ENCODE measurements at regions not wholly inside any gene's neighbourhood (a gene's known extent, or its start where the extent isn't known, plus 50 kb on each side); places are given as distances from the start of the nearest gene placed in this dataset.

GRCh38 chr9:90727488-90727887 lies 74.1 kb upstream of the SYK start:
- no peaks in the 10 kb centered on the region for H3K9me3 ChIP-seq
- H3K4me1 ChIP-seq (ENCODE audit: insufficient read depth), result no peaks in the 10 kb centered on the region
- no peak for DNase-seq
- TF ChIP-seq EP300 (IDR thresholded peaks at IDR 0.05) (no peak), POLR2A (IDR thresholded peaks at IDR 0.05) (no peak), CTCF (IDR thresholded peaks at IDR 0.05) (no peak)
- intact Hi-C loops (cut with DNase I), result no loop called here
- no peaks in the 10 kb centered on the region for H3K36me3 ChIP-seq
- no peak overlapping the region for H3K27ac ChIP-seq
- 65 to 75% (median 71%) methylated on average over 6 of the region's 6 CpGs for WGBS, 3 donors
- H3K27me3 ChIP-seq, result no peaks in the 10 kb centered on the region
- H3K4me3 ChIP-seq, result no peak overlapping the region

GRCh38 chr9:90726215-90726614 lies 75.4 kb upstream of the SYK start:
- DNase-seq, result no peak
- no peak for TF ChIP-seq EP300 (IDR thresholded peaks at IDR 0.05)
- TF ChIP-seq CTCF (IDR thresholded peaks at IDR 0.05), result no peak
- TF ChIP-seq POLR2A (IDR thresholded peaks at IDR 0.05), result no peak
- no peaks in the 10 kb centered on the region for H3K9me3 ChIP-seq
- H3K4me3 ChIP-seq, result no peak overlapping the region
- H3K36me3 ChIP-seq, result no peaks in the 10 kb centered on the region
- H3K27me3 ChIP-seq, result no peaks in the 10 kb centered on the region
- WGBS, 3 donors, result 81 to 85% (median 84%) methylated on average over 5 of the region's 5 CpGs
- intact Hi-C loops (cut with DNase I), result no loop called here
- H3K27ac ChIP-seq, result no peak overlapping the region
- H3K4me1 ChIP-seq (ENCODE audit: insufficient read depth), result no peaks in the 10 kb centered on the region

GRCh38 chr9:90724880-90725279 lies 76.7 kb upstream of the SYK start:
- no peak overlapping the region for H3K4me3 ChIP-seq
- no peaks in the 10 kb centered on the region for H3K36me3 ChIP-seq
- no peaks in the 10 kb centered on the region for H3K27me3 ChIP-seq
- WGBS, 3 donors, result 83 to 88% (median 87%) methylated on average over 7 of the region's 7 CpGs
- H3K27ac ChIP-seq, result no peak overlapping the region
- H3K9me3 ChIP-seq, result no peaks in the 10 kb centered on the region
- DNase-seq, result no peak
- TF ChIP-seq EP300 (IDR thresholded peaks at IDR 0.05) (no peak), POLR2A (IDR thresholded peaks at IDR 0.05) (no peak), CTCF (IDR thresholded peaks at IDR 0.05) (no peak)
- intact Hi-C loops (cut with DNase I), result no loop called here
- no peaks in the 10 kb centered on the region for H3K4me1 ChIP-seq (ENCODE audit: insufficient read depth)

GRCh38 chr9:90724112-90724511 lies 77.5 kb upstream of the SYK start:
- TF ChIP-seq POLR2A (IDR thresholded peaks at IDR 0.05), result no peak
- no peak for TF ChIP-seq EP300 (IDR thresholded peaks at IDR 0.05)
- intact Hi-C loops (cut with DNase I), result no loop called here
- no peaks in the 10 kb centered on the region for H3K27me3 ChIP-seq
- H3K4me1 ChIP-seq (ENCODE audit: insufficient read depth), result no peaks in the 10 kb centered on the region
- no peak overlapping the region for H3K4me3 ChIP-seq
- H3K9me3 ChIP-seq, result no peaks in the 10 kb centered on the region
- whole genome bisulfite sequencing, 3 donors, result 73 to 84% (median 84%) methylated on average over 7 of the region's 7 CpGs
- DNase-seq, result no peak
- H3K27ac ChIP-seq, result no peak overlapping the region
- no peaks in the 10 kb centered on the region for H3K36me3 ChIP-seq

- no peak for TF ChIP-seq EP300 (IDR thresholded peaks at IDR 0.05)
- no peak for TF ChIP-seq CTCF (IDR thresholded peaks at IDR 0.05)
- TF ChIP-seq POLR2A (IDR thresholded peaks at IDR 0.05), result no peak
- no peaks in the 10 kb centered on the region for H3K27me3 ChIP-seq
- no peaks in the 10 kb centered on the region for H3K4me1 ChIP-seq (ENCODE audit: insufficient read depth)
- no peak overlapping the region for H3K4me3 ChIP-seq
- no peak overlapping the region for H3K27ac ChIP-seq
- DNase-seq, result no peak
- H3K36me3 ChIP-seq, result no peaks in the 10 kb centered on the region
- no peaks in the 10 kb centered on the region for H3K9me3 ChIP-seq
- intact Hi-C loops (cut with DNase I), result no loop called here
- WGBS, 3 donors, result 6 to 10% (median 8%) methylated on average over 3 of the region's 3 CpGs
Observed at GRCh38 chr9:90722071-90722470, 79.4 kb upstream of the DIRAS2 start.
